HG03095 (cell line): ENCODE measurements at regions not wholly inside any gene's neighbourhood (a gene's known extent, or its start where the extent isn't known, plus 50 kb on each side); places are given as distances from the start of the nearest gene placed in this dataset.
"Not testable (repeated sequence)": the region's sequence is repeated elsewhere in the genome, so short reads cannot be mapped to it uniquely, and the experiment has no call there.

Experiments used
- ATAC-seq: cut with Tn5 transposase; IDR thresholded peaks from one replicate; pipeline ENCODE4 v1.9.1; 2021; ENCODE audit warnings: moderate library complexity; ENCODE audit not compliant: unreplicated experiment

DNA sequence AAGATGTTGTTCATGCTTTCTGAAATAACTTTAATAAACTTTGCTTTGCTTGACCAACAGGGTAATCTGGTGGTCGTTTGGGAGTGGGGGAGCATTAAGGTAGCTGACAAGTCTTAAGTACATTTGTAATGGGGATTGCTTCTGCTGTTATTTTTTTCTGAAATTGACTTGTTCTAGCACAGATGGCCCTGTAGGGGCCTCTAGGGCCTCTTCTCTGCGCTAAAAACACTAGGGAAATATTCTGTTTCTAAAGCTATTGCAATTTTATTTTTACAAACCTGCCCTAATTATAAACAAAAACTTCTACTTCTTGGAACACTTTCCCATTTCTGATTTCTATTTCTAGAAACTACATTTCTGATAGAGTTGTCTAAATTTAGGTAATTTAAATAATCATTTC lies 191.3 kb upstream of the KCNJ3 start:
- no peak for ATAC-seq

DNA sequence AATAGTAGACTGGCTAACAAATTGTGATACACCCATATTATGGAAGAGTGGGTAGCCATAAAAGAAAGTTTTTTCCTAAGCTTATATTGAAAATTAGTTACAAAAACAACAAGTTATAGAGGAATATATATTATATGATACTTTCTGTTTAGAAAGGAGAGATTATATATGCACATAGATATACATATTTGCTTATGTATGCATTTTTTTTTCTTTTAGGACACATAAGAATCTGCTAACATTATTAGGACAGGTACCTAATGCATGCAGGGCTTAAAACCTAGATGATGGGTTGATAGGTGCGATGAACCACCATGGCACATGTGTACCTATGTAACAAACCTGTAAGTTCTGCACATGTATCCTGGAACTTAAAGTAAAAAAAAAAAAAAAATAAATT lies 179.6 kb upstream of the KCNJ3 start:
- ATAC-seq: no peak

DNA sequence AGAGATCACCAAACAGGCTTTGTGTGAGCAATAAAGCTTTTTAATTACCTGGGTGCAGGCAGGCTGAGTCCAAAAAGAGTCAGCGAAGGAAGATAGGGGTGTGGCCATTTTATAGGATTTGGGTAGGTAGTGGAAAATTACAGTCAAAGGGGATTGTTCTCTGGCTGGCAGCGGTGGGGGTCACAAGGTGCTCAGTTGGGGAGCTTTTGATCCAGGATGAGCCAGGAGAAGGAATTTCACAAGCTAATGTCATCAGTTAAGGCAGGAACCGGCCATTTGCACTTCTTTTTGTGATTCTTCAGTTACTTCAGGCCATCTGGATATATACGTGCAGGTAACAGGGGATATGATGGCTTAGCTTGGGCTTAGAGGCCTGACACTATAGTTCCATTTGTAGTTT lies 177.5 kb upstream of the KCNJ3 start:
- not testable (repeated sequence) for ATAC-seq

DNA sequence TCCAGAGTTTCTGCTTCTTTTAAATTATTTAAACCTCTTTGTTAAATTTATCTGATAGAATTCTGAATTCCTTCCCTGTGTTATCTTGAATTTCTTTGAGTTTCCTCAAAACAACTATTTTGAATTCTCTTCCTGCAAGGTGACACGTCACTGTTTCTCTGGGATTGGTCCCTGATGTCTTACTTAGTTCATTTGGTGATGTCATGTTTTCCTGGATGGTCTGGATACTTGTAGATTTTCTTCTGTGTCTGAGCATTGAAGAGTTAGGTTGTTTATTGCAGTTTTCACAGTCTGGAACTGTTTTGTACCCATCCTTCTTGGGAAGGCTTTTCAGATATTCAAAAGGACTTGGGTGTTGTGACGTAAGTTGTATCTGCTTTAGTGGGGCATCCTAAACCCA lies 172.3 kb upstream of the KCNJ3 start:
- no peak for ATAC-seq

DNA sequence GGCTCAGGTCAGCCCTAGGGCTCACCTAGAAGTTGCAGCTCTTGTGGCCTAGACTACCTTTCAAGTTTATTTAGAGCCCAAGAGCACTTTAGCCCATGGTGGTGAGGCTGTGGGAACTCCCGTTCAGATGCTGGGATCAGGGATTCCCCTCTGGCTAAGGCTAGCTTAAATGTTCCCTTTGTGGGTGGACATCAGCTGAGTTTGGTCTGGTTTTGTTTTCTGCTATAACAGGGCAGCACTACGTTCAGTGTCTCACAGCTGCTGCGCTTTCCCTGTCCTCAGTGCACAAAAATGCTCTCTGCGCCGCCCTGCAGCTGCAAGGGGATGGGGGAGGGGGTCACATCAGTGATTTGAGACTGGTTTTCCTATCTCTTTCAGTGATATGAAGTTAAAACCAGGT lies 170.5 kb upstream of the KCNJ3 start:
- no peak for ATAC-seq

DNA sequence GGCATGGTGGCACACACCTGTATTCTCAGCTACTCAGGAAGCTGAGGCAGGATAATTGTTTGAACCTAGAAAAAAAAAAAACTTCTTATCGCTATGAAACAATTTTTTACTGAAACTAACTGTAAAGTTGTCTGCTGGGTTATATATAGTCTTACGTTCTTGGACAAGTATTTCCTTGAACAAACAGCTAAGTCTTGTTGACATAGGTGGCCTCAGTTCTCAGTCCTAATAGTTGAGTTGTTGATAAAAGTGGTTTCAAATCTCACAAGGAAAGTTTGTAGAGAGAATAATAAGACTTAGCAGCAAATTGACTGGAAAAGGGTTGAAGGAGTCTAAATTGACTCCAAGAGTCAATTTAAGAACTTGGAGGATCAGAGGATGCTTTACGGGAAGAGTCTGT lies 166.5 kb upstream of the KCNJ3 start:
- no peak for ATAC-seq

DNA sequence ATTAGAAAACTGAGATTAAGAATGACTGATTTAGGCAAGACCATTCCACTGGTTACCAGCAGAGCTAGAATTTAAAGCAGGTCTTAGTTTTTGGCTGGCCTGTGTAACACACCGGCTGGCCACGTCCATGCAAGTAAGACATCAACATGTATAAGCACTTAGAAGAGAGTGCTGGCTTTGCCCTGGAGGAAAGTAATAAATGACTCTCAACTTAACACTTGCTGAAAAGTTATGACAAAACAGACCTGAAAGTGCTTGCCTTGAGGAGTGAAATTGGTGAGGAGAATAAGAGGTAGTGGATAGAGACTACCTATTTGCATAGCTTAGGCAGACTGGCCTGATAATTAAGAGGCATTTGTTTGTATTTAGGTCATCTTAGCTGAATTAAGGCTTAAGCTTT lies 165.7 kb upstream of the KCNJ3 start:
- no peak for ATAC-seq

DNA sequence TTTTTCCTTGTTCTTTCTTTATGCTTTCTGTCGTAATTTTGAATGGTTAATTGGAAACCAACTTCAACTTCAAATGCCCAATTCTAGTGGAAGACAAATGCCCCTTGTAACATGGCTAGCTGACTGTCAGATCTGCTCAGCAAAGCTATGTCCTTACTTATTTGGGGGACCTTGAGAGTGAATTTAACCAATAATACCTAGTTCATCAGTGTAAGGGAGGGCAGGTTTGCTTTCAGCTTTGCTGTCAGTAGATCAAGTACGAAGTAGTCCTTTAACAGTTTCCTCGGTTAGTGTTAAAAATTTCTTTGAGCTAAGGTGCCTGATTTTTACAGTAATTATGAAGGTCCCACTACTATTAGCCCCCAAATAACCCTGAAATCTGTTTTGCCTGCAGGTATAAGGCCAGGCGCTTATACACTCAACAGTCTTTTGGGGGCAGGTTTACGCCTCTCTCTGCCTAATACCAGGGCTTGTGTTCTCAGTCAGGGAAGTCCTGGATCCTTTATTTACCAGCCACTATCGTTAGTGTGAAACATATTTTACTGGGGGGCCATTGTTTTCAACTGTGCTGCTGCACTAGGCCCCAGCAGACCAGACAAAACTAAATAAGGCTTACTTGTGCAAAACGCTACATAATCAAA lies 165.1 kb upstream of the KCNJ3 start:
- no peak for ATAC-seq

DNA sequence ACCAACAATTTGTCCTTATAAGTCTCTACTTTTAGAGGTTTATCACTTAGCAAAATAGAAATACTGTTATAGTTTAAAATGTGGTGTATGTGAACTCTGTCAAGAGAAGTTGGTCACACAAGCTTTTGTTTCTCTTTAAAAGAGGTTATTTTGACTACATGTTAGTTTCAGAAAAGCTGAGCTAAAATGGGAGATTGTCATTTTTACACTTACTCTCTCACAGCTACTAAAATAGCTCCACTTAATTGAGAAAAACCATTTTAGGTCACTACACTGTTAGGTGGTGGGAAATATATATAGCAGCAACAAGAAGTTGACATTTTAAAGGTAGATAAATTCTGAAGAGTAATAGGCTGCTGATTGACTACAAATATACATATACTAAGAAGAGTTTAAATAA lies 161.5 kb upstream of the KCNJ3 start:
- no peak for ATAC-seq

DNA sequence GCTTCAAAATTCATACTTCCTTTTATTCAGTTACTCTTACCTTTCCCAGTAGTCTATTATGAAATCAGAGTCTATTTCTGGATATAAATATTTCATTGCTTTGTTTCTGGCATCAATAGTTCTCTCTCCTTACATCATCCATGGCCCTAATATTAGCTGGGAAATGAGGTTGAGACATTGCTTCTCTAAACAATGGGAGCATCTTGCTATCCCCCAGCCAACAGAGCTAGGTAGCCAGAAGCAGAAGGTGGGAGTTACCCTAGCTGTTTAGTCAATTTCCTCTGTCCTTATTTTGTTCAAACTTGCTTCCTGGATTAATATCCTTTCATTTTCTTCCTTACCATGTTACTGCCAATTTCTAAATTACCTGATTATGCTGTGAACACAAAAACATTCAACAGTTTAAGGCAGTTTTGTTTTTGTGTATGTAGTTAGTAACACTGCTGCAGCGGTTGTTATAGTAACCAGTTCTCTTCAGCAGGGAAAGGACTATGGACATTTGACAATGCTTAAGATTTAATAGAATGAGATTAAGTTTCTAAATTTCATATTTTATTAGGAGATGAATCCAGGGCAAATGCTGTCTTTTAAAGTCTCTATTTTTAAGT lies 160.5 kb upstream of the KCNJ3 start:
- ATAC-seq: no peak

DNA sequence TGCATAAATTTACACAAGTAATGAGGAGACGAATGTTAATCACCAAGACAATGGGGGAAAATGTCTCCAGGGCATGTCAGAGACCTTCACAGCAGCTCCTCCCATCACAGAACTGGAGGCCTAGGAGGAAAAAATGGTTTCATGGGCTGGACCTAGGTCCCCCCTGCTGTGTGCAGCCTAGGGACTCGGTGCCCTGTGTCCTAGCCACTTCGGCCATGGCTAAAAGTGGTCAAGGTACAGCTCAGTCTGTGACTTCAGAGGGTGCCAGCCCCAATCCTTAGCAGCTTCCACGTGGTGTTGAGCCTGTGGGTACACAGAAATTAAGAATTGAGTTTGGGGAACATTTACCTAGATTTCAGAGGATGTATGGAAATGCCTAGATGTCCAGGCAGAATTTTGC lies 152.2 kb upstream of the KCNJ3 start:
- ATAC-seq: no peak

DNA sequence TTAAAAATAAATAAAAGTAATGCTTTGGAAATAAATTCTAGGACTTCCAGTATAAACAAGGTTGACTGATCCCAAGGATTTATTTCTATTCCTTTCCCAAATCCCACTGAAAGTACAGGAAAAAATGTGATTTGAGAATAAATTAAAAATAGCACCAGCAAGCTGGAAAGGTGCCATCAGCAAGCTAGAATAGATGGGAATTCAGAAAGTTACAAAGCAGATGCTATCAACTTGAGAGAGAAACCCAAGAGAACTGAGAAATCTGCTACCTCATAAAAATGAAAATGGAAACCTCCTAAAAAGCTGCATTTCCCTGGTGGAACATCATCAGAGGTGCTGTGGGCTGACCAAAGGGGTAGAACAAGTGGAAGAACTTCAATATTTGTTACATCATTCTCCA lies 148.6 kb upstream of the KCNJ3 start:
- no peak for ATAC-seq

DNA sequence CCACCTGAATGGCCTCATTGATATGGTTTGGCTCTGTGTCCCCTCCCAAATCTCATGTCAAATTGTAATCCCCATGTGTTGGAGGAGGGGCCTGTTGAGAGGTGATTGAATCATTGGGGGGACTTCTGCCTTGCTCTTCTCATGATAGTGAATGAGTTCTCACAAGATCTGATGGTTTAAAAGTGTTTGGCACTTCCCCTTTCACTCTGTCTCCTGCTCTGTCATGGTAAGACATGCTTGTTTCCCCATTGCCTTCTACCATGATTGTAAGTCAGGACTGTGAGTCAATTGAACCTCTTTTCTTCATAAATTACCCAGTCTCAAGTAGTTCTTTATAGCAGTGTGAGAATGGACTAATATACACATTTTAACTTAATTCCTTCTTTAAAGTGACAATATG lies 146.8 kb upstream of the KCNJ3 start:
- ATAC-seq: no peak

DNA sequence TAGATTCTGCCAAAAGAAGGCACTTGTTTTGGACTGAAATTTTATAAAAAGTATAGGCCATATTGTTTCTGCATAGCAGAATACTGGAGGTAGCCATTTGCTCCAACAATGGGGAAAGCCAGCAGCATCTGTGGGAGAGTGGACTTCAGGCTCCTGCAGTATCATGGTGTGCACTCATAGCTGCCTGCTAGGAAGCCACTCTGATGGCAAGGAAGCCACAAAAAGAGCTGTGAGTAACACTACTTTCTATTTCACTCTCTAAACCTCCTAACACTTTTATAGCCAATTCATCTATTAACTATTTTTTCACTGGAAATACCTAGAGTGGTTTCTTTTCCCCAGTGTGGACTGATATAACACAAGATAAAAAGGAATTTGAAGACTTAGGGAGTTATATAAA lies 144.4 kb upstream of the KCNJ3 start:
- ATAC-seq: no peak

DNA sequence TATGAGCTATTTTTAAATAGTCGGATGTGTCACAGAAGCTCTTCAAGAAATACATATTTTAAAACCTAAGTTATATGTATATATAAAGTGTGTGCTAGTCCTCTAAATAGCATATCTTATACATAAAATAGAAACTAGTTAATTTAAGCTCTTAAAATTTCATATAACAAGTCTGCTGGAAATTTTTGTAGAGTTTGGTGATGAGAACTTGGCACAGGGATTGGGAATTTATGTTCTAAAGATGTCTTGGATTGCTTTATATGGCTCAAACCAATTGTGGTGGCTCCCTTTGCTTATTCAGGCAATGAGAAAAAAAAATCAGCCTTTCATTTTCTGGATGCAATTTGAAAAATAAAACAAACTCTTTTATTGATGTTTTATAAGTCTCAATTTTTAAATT lies 142.8 kb upstream of the KCNJ3 start:
- ATAC-seq: no peak

DNA sequence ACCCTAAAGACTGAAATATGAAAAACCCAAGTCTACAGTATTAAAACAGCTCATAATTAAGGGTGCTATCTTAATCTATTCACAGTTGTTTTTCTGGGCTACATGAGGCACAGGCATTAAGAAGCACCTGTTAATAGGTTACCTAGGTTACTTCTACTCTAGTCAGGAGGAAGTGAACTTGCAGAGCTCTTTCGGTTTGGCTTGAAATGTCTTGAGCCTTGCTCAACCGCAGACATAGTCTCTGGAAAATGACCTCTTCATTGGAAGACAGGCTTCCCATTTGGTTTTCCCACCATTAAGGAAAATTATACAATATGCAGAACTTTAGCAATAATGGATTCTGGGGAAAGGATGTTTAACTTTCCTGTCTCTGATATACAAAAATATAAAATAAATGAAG lies 142.3 kb upstream of the KCNJ3 start:
- no peak for ATAC-seq

DNA sequence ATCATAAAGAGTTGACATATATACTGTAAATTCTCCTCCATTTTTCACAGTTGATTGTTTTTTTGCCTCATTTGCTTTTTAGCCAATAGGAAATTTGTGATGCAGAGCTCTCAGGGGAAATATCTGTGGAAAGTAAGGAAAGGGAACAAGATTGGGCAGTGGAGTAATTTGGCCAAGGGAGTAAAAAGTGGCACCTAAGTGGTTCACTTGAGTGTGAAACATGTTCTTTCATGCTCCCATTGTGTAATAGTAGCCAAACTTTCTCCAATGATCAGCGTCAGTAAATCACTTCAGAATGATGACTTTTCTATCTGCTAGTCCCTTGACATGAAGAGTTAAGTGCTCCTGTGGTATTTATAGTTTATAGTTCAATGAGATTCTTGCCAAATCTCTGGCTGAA lies 141.9 kb upstream of the KCNJ3 start:
- no peak for ATAC-seq

DNA sequence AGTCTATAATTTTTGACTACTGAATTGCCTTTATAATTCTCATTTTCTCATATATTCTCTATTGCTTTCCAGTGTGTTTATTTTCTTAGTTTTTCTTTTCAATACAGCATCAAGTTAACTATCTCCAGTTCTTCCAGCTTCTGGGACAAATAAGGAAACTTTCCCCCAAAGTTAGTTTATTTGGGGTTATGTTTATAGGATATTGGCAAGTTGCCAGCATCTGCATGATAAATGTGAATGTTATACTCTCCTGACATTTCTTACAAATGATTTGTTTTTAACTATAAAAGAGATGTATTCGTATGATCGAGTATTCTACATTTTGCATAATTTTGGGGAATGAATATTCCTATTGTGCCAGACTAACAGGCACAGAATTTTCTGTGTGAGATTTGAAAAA lies 140.6 kb upstream of the KCNJ3 start:
- ATAC-seq: no peak

DNA sequence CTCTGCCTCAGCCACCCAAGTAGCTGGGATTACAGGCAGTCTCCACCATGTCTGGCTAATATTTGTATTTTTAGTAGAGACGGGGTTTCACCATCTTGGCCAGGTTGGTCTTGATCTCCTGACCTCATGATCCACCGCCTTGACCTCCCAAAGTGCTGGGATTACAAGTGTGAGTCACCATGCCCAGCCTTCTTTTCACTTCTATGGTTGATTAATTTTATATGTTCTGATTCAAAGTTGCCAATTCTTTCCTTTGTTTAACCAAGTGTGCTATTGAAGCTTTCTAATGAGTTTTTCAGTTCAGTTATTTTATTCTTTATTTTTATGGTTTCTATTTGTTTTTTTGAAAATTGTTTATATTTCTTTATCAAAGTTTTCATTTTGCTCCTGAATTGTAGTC lies 133.1 kb upstream of the KCNJ3 start:
- ATAC-seq: no peak

DNA sequence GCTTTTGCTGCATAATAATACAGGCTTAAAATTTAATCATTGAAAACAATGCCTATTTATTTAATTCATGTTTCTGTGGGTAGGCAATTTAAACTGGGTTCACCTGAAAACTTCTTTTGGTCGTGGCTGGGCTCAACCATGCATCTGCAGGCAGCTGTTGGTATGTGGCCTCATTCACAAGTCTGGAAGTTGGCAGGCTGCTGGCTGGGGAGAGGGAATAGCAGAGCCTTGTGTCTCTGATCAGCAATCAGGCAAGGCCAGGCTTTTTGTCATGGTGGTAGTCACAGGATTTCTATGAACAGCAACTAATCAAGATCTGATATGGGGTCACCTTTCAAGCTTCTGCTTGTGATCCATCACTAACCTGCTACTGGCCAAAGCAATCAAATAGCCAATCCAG lies 130.1 kb upstream of the KCNJ3 start:
- ATAC-seq: no peak

DNA sequence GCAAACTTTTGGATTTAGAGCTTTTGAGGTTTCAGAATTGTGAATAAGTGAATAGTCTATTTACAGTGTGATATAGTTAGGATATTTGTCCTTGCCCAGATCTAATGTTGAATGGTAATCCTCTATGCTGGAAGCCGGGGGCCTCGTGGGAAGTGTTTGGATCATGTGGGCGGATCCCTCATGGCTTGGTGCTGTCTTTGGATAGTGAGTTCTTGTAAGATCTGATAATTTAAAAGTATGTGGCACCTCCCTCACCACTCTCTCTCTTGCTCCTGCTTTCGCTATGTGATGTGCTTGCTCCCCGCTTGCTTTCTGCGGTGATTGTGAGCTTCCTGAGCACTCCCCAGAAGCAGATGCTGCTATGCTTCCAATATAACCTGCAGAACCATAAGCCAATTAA lies 128.0 kb upstream of the KCNJ3 start:
- no peak for ATAC-seq

DNA sequence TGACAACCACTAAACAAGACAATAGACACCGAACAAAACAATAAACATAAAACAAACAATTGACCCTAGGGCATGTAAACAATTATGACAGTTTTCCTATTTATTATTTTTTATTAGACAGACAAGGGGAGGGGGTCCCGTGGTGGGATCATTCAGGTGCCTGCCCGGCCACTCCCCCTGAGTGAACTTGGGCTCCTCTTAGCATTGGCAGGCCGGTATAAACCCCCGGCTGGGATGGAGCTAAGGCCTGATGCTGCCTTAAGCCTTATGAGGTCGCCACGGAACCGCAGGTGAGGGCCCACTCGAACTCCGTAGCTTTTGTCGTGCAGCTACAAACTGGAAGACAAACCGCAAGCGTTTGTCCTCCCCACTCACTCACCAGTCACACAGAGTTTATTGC lies 121.8 kb upstream of the KCNJ3 start:
- ATAC-seq: not testable (repeated sequence)

DNA sequence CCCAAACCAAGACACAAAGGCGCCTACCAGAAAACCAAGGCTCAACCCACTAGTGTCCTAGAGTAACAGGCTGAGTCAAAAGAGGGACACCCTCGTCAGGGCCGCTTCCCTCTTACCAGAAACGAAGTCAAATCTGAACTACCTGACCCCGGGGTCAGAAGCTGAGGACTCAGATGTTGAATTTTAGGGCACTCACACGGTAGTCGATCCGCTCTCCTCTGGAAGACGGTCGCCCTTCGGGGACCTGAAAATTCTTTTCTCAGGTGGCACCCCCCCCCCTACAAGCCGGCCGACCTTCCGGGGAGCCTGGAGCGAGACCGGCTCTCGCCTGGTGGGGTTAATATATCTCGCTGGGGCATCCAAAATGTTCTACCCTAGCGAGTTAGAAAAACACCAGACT lies 121.1 kb upstream of the KCNJ3 start:
- no peak for ATAC-seq
